Astrocyte of the spinal cord (primary cell): ENCODE measurements at regions not wholly inside any gene's neighbourhood (a gene's known extent, or its start where the extent isn't known, plus 50 kb on each side); places are given as distances from the start of the nearest gene placed in this dataset.

Experiments used
- DNase-seq: peaks from one replicate; pipeline ENCODE4 v3.0.0; 2011; ENCODE audit warnings: low read depth, low spot score
- H3K4me3 ChIP-seq: 2 replicates; pipeline ENCODE4 v1.5.1; 2011; ENCODE audit warnings: low read depth, mild to moderate bottlenecking, low read length, moderate library complexity
- CTCF ChIP-seq: IDR thresholded peaks from 2 replicates; pipeline ENCODE4 v1.5.1; 2012; ENCODE audit warnings: low read depth, mild to moderate bottlenecking, low read length, inconsistent platforms
- in situ Hi-C: cut with HindIII; loops from 2 replicates; pipeline ENCODE4 v1.10.0; 2017; ENCODE audit warnings: low sequenced_read_pairs

GRCh38 chr6:169991031-169991390 is 239.6 kb downstream of the ERMARD start:
- in situ Hi-C loops = no loop called here

GRCh38 chr6:169990095-169991030 is 238.9 kb downstream of the ERMARD start:
- no peak for DNase-seq
- TF ChIP-seq CTCF = no peak
- in situ Hi-C loops = no loop called here
- no peak overlapping the region for H3K4me3 ChIP-seq

More at GRCh38 chr6:169991031-169991390, 239.6 kb downstream of the ERMARD start:
- no peak for TF ChIP-seq CTCF
- DNase-seq = no peak
- no peak overlapping the region for H3K4me3 ChIP-seq

DNA sequence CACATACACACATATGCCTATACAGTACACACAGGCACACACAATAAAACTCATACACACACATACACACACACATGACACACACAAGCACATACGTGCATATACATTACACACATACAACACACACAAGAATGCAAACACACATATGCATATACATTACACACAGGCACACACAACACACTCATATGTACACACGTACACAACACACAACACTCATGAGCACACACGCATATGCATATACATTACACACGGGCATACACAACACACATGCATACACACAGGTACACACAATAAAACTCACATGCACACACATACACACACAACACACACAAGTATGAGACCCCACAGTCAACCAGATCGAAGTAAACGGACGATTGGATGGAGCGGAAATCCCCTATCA is 238.2 kb downstream of the ERMARD start:
- TF ChIP-seq CTCF = no peak
- no peak for DNase-seq
- in situ Hi-C loops = no loop called here
- no peak overlapping the region for H3K4me3 ChIP-seq

DNA sequence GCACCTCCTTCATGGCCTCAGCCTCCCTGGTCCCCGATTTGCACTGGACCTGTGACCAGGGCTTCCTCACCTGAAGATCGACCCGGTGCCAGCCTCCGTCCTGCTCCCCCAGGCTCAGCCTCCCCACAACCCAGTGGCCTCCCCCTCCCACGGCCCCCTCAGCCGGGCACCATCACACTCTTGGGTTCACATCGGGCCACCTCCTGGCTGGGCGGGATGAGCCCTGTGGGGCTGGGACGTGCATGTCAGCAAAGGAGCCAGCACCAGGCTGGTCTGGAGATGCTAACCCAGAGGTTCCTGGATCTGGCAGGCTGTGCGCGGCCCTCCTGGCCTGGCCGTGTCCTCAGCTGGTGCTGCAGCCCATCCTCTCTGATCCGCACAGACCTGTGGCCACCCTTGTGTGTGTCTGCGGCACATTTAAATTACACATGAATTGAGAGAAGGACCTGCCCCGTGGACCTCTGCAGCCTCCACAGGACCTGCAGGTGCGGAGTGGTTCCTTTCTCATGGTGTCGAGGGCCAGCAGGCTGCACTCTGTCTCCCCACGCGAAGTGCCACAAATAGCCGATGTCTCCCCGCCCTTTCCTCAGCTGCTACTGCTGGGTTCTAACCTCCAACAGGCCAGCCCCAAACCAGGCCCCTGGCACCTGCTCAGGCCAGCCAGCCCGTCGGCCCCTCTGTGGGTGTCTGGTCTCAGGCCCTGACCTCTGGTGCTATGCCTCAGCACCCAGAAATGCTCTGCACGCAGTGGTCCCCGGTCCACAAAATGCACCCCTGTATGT is 237.5 kb downstream of the ERMARD start:
- no peak for DNase-seq
- in situ Hi-C loops = no loop called here
- no peak overlapping the region for H3K4me3 ChIP-seq
- no peak for TF ChIP-seq CTCF

DNA sequence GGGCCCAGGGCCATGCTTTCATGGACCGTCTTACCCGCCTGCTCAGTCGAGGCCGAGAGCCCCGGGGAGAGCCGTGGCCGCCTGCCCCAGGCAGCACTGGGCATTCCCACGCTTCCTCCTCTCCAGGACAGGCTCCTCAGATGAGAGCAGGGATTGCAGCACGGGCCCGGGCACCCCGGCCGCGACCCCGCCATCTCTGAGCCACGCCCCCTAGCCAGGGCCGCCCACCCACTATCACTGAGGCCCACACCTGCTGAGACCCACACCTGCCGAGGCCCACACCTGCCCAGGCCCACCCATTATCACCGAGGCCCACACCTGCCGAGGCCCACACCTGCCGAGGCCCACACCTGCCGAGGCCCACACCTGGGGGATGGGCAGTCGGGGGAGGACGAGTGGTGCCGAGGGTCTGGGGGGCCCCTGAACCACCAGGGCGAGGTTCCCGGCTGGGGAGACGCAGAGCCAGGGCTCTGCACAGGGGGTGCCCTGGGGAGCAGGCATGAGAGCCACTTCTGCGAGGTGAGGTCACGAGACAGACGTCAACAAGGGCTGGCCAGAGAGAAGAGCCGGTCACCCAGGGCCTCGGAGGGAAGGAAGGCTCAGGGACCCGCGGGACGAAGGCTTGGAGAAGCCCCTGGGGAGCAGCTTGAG is 235.6 kb downstream of the ERMARD start:
- no peak for DNase-seq
- no peak for TF ChIP-seq CTCF
- no peak overlapping the region for H3K4me3 ChIP-seq
- in situ Hi-C loops = no loop called here

DNA sequence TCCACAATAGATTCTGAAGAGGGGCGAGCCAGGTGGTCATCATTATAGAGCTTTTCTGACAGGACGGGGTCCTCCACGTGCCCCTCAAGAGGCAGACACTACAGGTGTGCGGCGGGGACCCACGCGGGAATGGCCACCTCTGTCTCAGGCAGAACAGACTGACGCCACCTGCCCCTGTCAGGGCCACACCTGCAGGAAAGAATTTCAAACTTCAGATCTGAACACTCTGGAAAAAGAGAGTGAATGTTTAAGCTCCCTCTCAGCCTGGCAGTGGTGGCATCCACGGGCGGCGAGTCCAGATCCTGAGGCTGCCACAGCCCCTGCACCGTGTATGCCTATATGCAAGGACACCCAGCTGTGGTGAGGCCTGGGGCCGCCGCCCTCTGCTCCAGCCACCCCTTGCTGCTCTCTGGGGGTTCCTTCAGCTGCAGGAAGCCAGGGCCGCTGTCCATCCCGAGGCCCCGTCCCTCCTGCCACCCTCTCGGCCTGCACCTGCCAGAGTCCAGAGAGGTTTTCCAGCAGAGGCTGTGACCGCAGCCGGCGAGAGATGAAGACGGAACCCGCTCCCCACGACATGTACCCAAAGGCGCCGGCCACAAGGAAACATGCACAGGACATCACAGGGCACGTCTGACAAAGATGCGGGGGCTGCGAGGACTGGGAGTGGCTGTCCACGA is 234.9 kb downstream of the ERMARD start:
- H3K4me3 ChIP-seq = no peak overlapping the region
- no peak for DNase-seq
- no peak for TF ChIP-seq CTCF
- in situ Hi-C loops = no loop called here
